Fibroblast of peridontal ligament (primary cell): ENCODE measurements at regions not wholly inside any gene's neighbourhood (a gene's known extent, or its start where the extent isn't known, plus 50 kb on each side); places are given as distances from the start of the nearest gene placed in this dataset.
"Not testable (repeated sequence)": the region's sequence is repeated elsewhere in the genome, so short reads cannot be mapped to it uniquely, and the experiment has no call there.

Experiments
- DNase-seq: peaks from one replicate; pipeline ENCODE4 v3.0.0-alpha.2; 2010; ENCODE audit errors: extremely low read depth

GRCh38 chr16:46519063-46519462 is 102.1 kb downstream of the SHCBP1 start:
- DNase-seq, result no peak

GRCh38 chr16:46496701-46497100 is 124.5 kb downstream of the SHCBP1 start:
- DNase-seq, result no peak

- no peak for DNase-seq
Observed at GRCh38 chr16:46482895-46483294, 138.3 kb downstream of the SHCBP1 start.

GRCh38 chr16:46466239-46466638 is 154.9 kb downstream of the SHCBP1 start:
- no peak for DNase-seq

GRCh38 chr16:46454801-46455200 is 166.4 kb downstream of the SHCBP1 start:
- DNase-seq, result not testable (repeated sequence)

- DNase-seq, result no peak
Observed at GRCh38 chr16:46428108-46429061, 192.8 kb downstream of the SHCBP1 start.

- no peak for DNase-seq
Observed at GRCh38 chr16:46427340-46428107, 193.7 kb downstream of the SHCBP1 start.

- no peak for DNase-seq
Observed at GRCh38 chr16:46426336-46426735, 194.8 kb downstream of the SHCBP1 start.

GRCh38 chr16:46404028-46404427 is 217.2 kb downstream of the SHCBP1 start:
- DNase-seq, result no peak

- DNase-seq, result not testable (repeated sequence)
Observed at GRCh38 chr16:46398559-46398958, 222.6 kb downstream of the SHCBP1 start.

- DNase-seq, result not testable (repeated sequence)
Observed at GRCh38 chr16:46396883-46397270, 224.3 kb downstream of the SHCBP1 start.

- DNase-seq, result peak; percentile 18
Observed at GRCh38 chr16:46396131-46396882, 224.9 kb downstream of the SHCBP1 start.

- peak; percentile 20 for DNase-seq
Observed at GRCh38 chr16:46395391-46395921, 225.7 kb downstream of the SHCBP1 start.

GRCh38 chr16:46394963-46395362 is 226.2 kb downstream of the SHCBP1 start:
- DNase-seq, result not testable (repeated sequence)

GRCh38 chr16:46394149-46394548 is 227.0 kb downstream of the SHCBP1 start:
- DNase-seq, result not testable (repeated sequence)

- peak; percentile 32 for DNase-seq
Observed at GRCh38 chr16:46392930-46393722, 228.1 kb downstream of the SHCBP1 start.

- DNase-seq, result not testable (repeated sequence)
Observed at GRCh38 chr16:46390660-46391462, 230.3 kb downstream of the SHCBP1 start.

GRCh38 chr16:46389561-46390041 is 231.6 kb downstream of the SHCBP1 start:
- DNase-seq, result peak; percentile 87

GRCh38 chr16:46388939-46389491 is 232.2 kb downstream of the SHCBP1 start:
- not testable (repeated sequence) for DNase-seq
